Epidermal melanocyte (primary cell): ENCODE measurements at regions not wholly inside any gene's neighbourhood (a gene's known extent, or its start where the extent isn't known, plus 50 kb on each side); places are given as distances from the start of the nearest gene placed in this dataset.
"Not testable (repeated sequence)": the region's sequence is repeated elsewhere in the genome, so short reads cannot be mapped to it uniquely, and the experiment has no call there.

Experiments
- DNase-seq: peaks from one replicate; pipeline ENCODE4 v3.0.0; 2011; ENCODE audit warnings: low spot score; ENCODE audit not compliant: insufficient read length

DNA sequence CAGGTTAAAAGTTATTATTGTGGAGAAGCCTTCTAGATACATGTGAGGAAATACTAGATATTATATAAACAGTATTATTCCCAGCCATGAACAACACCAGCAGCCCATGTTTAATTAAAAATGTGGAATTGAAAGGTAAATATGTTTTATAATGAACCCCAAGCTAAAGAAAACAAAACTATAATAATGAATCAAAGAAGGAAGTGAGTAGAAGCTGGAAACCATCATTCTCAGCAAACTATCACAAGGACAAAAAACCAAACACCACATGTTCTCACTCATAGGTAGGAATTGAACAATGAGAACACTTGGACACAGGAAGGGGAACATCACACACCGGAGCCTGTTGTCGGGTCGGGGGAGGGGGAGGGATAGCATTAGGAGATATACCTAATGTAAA, 167.6 kb upstream of the CXXC4 start:
- not testable (repeated sequence) for DNase-seq

- no peak for DNase-seq
These were observed 182.4 kb upstream of the CXXC4 start for GRCh38 chr4:104677116-104677515.

GRCh38 chr4:104682311-104682710, 187.6 kb upstream of the CXXC4 start:
- DNase-seq = no peak

DNA sequence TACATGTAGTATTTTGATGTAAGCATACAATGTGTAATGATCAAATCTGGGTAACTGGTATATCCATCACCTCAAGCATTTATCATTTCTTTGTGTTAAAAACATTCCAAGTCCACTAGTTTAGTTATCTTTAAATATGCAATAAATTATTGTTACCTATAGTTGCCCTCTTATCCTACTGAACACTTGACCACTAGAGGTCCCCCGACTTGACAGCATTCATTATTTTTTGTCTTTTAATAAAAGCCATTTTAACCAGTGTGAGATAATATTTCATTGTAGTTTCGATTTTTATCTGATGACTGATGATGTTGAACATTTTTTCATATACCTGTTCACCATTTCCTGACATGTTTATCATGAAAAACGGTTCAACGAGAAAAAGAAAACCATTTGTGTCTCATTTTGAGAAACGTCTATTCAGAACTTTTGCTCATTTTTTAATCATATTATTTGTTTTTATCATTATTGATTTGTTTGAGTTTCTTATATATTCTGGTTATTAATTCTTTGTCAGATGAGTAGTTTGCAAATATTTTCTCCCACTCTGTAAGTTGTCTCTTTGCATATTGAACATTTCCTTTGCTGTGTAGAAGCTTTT, 199.0 kb upstream of the CXXC4 start:
- no peak for DNase-seq

DNA sequence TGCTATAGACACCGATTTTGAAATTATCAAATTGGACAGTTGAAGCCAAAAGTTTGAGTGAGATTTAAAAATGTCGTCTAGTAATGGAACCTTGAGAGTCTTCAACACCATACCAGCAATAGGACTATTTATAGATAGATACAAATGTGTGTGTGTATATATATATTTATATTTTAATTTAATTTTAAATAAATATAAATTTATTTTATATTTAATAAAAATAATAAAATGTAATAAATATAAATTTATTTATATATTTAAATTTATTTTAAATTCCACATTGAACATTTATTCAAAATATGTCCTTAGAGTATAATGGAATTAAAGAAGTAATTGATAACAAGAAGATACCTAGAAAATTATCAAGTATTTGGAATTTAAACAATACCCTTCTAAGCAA, 221.9 kb upstream of the CXXC4 start:
- DNase-seq = no peak

GRCh38 chr4:104719539-104720230, 225.0 kb upstream of the CXXC4 start:
- DNase-seq = no peak

DNA sequence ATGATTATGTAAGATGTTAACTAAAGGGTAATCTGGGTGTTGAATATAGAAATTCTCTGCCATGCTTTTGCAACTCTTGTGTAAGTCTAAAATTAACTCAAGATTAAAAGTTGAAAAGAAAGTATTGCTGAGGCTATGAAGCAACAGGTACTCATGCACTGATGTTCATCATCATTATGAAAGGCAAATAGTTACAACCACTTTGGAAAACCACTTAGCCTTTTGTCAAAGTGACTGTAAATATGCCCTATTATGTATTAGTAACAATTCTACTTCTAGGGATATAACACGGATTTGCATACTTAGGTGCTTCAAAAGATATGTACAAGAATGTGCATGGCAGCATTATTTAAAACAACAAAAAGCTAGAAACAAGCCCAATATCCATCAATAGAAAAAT, 227.8 kb upstream of the CXXC4 start:
- no peak for DNase-seq

DNA sequence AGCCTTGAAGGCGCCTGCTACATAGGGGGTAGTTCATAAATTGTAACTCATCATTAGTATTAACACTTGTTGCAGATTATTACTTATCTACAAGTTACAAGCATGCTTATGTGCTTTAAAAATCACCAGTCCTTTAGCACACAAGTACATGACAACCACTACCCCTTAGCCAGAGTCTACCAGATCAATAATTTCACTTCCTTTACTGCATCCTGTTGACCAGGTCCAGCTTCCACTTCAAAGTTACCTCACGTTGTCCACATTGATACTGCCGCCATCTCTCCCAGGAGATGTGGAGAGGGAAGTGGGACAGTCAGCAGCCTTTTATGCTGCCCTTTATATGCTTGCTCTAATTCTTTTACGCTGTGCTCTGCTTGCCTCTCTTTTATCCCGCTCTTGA, 231.3 kb upstream of the CXXC4 start:
- DNase-seq = no peak

DNA sequence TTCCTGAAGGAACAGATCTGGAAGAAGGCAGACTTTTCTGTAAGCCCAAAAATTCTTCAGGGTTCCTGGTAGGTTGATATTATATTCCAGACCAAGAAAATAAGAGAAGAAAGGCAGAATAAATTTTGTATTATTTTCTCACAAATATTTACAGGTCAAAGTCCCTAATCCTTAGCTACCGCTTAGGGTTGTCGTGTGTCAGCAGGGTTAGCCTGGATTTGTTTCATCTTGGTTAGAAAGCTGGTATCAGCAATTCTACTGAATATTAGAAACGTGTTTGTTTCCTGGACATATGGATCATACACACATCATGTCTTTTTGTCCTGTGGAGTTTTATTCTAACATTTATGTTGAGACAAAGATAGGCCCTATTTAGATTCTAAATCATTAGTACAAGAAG, 232.9 kb upstream of the CXXC4 start:
- DNase-seq = no peak

- DNase-seq = no peak
These were observed 233.9 kb upstream of the CXXC4 start for GRCh38 chr4:104728380-104729122.

GRCh38 chr4:104732766-104733165, 238.1 kb upstream of the CXXC4 start:
- no peak for DNase-seq

DNA sequence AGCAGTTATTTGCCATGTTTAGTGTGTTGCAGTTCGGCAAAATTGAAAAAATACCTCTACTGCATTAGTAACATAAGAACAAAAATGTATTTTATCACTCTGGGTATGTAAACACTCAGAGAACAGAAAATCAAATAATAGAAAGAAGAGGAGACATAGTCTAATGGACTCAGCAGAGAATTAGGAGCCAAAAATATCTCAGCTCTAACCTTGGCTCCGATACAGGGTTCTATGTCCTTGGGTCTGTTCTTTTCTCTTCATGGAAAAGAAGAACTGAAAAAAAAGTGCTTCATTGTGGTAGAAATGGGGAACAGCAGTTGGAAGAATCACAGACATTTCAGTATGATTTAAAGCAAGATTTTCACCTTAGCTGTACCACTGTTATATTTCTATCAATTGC, 240.5 kb upstream of the CXXC4 start:
- no peak for DNase-seq

- no peak for DNase-seq
These were observed 245.5 kb upstream of the CXXC4 start for GRCh38 chr4:104740161-104740560.

DNA sequence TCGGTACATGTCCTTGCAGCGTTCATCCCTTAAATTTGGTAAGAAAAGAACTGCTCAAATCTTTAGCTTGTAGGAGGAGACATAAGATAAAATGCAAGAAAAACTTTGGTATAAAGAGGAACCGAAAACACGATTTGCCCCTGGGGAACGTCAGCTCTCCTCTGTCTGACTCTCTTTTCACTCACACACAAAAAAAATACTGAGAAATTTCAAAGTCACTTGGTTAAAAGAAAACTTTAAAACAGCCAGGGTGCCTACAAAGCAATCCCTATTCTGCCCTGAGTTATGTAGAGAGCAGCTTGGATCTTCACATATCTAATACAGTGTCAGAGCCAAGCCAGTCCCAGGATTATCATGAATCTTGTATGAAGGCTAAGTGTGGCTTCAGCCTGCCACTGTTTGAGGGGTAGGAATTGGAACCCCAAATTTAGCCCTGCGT, 248.5 kb upstream of the CXXC4 start:
- DNase-seq = no peak

DNA sequence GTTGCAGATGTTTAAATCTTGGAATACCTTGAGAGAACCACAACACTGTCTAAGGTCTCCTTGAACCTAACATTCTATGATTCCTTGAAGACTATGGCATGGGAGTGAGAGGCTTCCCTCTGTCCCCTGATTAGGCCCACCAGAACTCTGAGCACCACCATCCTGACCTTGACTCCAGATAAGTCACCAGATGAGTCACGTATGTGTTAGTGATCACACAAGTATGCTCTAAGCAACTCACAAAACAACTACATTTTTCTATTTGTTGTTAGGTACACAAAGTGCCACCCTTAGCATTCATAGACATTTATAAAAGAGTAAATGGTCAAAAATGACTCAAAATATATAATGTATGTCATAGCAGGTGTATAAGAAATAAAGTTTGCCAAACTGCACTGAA, 252.9 kb upstream of the CXXC4 start:
- DNase-seq = no peak

GRCh38 chr4:104749062-104749461, 254.4 kb upstream of the CXXC4 start:
- no peak for DNase-seq

- no peak for DNase-seq
These were observed 255.3 kb upstream of the CXXC4 start for GRCh38 chr4:104750008-104750407.

DNA sequence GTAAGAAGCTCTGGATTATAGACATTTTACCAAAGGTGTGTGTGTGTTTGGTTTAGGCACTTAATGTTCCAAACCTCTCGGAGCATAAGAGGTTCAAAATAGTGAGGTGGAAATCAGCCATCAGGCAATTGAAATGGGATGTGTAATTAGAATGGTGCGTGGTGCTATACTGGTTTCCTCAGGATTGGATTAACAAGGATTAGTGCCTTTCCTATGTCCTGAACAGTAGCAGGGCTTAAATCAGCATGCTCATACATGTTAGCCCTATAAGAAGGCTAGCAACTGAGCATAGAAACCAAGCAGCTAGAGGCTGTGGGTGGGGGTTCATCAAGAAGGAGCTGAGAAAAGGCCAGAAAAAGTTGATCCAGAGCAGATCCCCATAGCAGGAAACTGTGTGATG, 256.8 kb upstream of the CXXC4 start:
- no peak for DNase-seq

- no peak for DNase-seq
These were observed 257.6 kb upstream of the CXXC4 start for GRCh38 chr4:104752337-104752736.

GRCh38 chr4:104756837-104757236, 262.1 kb upstream of the CXXC4 start:
- DNase-seq = no peak

DNA sequence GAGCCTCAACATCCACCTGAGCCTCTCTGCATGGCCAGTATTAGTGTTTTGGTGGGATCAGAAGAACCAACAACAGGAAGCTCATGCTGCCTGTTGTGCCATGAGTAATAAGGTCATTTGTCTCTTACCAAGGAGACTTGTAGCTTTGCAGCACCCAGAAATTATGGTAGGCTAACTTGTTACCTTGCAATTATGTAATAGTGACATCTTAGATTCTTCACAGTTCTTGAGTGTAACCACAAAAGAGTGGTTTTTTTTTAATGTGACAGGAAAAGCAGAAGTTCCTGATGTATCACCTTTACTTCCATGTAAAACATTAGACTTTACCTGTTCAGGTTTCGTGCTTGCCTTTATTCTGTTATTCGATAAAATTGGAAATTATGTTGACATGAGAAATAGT, 263.9 kb upstream of the CXXC4 start:
- no peak for DNase-seq

DNA sequence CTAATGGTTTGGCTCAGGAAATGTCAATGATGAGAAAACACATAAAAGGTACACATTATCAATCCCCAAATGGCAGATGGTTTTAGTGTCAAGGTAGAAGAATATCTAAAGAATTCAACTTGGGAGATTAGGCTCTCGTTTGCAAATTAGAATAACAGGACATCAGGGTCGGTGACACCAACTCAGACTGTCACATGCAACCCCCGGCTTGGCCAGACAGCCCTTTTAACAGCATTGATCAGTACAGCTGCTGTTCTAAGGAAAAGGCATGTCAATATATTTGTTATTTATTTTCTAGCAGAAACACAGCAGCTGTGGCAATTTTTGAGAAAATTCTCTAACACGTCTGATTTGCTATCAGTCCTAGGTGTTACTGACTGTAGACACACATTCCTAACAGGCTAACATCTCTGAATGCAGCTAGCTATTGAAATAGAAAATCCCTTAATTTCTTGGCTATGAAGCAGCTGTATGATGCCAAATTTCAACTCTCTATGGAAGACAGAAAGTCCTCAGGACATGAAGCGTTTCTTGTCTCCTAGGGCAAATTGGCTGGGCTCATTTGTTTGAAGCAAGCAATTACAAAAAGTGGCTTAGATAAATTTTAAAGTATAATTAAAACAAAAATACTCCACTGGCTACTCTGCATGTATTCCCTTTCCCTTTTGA, 269.0 kb upstream of the CXXC4 start:
- DNase-seq = no peak
